Posterior vena cava (tissue), 2 donors: ENCODE measurements at regions not wholly inside any gene's neighbourhood (a gene's known extent, or its start where the extent isn't known, plus 50 kb on each side); places are given as distances from the start of the nearest gene placed in this dataset.

Experiments
- DNase-seq: peaks from one replicate; pipeline ENCODE4 v3.0.0-alpha.2; 2020; ENCODE audit warnings: low spot score
- intact Hi-C, 2 donors: fragments of 100-400 bp; cut with DNase I; formaldehyde crosslinking; loops; one replicate each; pipeline versions ENCODE4 v1.14.1 to v1.14.2; 2022 to 2023
- donor health status: DM: yes; HTN: yes; CAD: no.
- donor health status: DM: yes; HTN: yes; CAD: no.

DNA sequence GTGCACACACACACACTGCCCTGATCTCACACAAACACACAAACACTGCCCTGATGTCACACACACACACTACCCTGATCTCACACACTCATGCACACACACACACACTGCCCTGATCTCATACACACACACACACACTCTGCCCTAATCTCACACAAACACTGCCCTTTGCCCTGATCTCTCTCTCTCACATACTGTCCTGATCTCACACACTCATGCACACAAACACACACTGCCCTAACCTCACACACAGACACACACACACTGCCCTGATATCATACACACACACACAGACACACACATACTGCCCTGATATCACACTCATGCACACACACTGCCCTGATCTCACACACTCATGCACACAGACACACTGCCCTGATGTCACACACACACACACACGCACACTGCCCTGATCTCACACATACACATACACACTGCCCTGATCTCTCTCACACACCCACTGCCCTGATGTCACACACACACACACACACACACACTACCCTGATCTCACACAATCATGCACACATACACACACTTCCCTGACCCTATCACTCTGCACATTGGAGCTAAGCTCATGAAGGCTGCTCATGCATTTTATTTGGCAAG is 97.6 kb upstream of the DIO3 start:
- intact Hi-C loops: loop anchor here in 1 of 2 donors (5.0 kb wide), 1 partner anchor 391 kb away; no protein-coding TSS in a partner anchor
- DNase-seq: peak; percentile 4

DNA sequence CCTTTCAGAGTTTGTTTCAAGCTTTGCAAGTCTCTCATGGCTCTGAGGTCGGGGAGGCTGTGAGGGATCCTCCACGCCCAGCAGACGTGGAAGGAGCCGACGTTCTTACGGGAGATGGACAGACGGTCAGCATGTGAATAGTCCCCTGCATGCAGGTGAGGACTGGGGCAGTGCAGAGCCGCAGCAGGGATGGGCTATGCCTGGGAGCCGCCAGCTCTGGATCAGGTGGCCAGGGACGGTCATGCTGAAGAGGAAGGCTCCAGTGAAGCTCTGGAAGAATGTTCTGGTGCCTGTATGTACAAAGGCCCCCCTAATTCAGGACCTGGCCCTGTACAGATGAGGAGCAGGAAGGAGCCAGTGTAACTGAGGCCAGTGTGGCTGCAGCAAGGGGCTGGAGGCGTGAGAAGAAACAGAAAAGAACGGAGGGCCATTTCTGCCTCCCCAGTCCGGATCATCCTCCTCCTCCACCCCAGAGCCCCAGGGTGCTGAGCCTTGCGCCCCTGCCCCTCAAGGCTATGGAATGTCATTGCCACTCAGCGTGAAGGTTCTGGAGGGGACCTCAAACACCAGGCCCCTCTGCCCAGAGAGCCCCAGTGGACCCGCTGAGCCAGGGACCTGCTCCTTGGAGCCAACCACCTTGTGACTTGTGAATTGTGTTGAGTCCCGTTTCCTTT is 96.8 kb upstream of the DIO3 start:
- peak; percentile 69 for DNase-seq
- intact Hi-C loops: loop anchor here in 1 of 2 donors (5.0 kb wide), 1 partner anchor 392 kb away; no protein-coding TSS in a partner anchor

DNA sequence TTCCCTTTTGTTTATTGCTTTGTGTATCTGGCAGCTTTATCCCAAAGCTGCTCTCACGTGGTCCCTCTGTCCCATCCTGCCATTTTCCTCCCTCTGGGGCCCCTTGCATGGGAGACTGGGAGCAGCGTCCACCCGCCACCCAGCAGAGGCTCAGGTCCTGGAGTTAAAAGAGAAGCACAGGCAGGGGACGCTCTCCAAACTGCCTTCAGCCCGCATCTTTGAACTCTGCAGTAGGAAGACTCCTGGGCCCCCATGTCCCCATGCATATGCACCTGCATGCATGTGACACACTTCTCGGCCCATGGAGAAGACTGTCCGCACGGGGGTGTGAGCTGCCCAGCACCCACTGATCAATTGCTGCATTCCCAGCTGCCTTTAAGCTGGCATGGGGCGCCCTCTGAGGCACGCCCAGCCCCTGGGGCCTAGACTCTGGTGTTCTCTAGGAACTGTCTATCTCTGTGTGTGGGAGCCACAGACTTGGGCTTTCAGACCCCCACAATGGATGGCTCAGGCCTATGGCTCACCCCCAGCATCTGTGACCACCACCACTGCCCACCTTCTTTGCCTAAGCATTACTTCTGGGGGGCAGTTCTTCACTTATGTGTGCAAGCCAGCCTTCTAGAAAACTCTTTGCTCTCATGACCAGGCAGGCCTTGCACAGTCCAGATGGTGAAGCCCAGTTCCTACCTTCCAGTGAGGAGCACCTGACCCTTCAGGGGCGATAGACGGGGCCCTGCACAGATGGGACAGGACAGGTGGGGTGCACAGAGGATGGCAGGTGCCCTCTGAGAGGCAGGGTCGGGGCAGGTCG is 96.1 kb upstream of the DIO3 start:
- peak; percentile 51 for DNase-seq
- intact Hi-C loops: loop anchor here in 1 of 2 donors (5.0 kb wide), 1 partner anchor 393 kb away; no protein-coding TSS in a partner anchor

DNA sequence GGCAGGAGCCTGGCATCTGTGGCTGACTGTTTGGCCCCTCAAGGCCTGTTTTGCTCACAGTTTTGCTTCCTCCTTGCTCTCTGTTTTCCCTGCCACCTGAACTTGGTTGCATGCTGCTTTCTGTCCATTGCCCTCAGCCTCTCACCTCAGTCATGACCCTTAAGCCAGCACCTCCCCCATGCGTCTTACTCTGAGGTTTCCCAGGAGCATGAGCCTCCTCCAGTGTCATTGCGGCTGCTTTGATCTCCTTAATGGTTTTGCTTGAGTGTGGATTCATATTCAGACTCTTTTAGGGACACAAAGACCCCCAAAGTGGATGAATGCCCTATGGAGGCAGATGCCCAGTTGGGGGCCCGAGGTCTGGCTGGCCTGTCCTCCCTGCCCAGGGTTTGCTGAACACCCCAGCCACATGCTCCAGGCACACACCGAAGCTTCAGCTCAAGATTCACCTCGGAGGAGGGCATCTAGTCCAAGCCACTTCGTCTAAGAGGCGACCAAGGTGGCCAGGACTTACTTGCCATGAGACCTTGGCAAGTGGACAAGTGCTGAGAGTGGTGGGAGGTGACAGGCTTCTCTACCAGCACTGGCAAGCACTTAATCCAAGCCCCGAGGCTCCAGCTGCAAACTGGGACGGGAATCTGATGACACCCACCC is 95.4 kb upstream of the DIO3 start:
- peak; percentile 63 for DNase-seq
- intact Hi-C loops: no loop called here

DNA sequence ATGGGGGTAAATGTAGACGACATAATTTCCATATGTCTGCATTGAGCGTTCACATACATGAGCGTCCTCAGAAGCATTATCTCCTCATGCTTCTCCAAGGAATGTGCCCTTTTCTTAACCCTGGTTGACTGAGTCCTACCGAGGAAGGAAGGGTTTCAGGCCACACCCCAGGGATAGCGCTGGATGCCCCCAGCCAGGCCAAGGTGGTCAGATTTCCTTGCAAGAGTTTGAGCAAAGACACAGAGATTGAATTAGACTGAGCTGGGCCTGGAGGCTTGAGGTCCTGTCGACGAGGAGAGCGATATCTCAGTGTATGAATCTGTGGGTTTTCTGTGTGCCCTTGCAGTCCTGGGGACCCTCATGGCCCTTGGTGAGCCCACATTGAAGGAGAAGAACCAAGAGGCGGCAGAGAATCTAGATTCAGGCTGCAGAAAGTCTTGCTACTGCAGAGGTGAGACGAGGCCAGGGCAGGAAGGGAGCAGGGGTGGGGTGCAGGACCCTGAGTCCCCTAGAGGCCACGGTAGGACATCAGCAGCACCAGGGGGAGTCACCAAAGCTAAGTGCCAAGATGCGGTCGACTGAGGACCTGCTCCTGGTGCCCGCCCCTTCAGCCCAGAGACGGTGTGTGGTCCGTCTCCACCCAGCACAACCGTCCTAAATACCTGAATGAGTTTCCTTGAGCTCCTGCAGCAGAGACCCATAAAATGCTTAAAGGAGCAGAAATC is 94.7 kb upstream of the DIO3 start:
- intact Hi-C loops: no loop called here
- peak; percentile 66 for DNase-seq

DNA sequence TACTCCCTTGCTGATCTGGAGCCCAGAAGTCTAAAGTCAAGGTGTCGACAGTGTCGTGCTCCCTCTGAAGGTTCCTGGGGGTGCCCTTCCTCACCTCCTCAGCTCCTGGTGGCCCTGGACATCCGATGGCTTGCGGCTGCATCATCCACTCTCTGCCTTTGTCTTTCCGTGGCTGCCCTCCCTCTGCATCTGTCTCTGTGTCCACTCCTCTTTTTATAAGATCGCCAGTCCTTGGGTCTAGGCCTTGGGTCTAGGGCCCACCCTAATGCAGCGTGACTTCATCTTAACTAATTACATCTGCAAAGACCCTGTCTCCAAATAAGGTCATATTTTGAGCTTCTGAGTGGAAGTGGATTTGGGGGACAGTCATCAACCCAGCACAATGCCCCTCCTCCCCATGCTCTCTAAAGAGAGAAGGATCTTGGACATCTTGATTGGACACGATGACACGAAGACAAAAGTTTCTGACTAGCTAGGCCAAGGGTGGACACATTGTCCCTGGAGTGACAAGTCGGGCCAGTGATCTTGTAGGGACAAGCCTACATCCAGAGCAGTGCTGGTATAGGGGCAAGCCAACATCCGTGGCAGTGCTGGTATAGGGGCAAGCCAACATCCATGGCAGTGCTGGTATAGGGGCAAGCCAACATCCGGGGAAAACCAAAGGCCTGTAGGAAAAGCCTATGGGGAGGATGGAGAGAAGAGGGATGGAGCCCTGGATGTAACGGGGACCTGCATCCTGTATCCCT is 93.9 kb upstream of the DIO3 start:
- peak; percentile 30 for DNase-seq
- intact Hi-C loops: no loop called here

DNA sequence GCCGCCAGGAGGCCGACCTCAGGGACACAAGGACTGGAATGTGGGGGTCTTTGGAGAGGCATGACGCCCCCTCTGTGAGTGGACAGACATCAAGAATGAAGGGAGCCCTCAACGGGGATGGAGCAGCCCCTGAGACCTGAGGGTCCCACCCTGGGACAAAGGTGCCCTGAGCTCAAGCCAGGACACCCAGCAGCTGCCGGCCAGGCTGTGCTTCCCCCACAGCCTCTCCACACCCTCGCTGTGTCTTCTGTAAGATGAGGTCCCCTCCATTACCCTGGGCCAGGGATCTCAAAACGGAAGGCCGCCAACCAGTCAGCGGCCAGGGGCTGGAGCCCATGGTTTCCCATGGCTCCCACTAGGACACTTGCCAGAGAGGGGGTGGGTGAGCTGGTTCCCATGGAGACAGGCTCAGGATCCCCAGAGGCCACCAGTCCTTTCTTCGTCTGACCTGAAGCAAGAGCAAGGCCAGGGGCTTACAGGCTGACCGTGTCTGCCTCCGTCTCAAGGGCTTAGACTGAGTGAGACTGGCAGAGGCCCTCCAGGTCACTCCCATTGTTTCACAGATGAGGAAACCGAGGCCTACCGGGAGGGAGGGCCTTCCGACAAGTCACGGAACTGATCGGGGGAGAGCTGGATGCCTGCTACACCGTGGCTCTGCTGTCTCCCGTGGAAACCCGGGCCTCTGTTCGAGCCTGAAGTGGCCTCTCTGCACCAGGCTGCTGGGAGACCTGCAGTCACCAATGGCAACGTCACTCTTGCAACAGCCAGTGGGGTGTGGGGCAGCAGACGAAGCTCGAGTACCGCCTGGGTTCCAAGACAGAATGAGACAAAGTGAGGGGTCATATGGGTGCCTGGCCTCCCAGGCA is 91.7 kb upstream of the DIO3 start:
- intact Hi-C loops: no loop called here
- peak; percentile 49 for DNase-seq

DNA sequence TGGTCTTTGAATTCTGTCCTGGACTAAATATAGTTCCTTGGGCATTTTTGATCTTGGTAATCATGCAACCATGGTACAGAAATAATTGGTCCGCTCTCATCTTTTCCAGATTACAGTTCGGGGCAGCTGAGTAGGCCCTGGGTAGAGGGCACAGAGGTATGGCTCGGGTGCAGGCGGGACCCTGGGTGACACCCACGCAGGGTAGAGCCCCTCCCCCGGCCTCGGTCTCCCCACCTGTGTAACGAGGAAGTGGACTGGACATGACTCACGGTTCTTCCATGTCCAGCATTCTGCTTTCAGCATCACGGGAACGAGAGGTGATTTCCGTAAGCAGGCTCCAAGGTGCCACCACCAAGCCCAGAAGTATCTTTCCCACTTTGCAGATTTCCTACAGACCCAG is 91.0 kb upstream of the DIO3 start:
- intact Hi-C loops: no loop called here

DNA sequence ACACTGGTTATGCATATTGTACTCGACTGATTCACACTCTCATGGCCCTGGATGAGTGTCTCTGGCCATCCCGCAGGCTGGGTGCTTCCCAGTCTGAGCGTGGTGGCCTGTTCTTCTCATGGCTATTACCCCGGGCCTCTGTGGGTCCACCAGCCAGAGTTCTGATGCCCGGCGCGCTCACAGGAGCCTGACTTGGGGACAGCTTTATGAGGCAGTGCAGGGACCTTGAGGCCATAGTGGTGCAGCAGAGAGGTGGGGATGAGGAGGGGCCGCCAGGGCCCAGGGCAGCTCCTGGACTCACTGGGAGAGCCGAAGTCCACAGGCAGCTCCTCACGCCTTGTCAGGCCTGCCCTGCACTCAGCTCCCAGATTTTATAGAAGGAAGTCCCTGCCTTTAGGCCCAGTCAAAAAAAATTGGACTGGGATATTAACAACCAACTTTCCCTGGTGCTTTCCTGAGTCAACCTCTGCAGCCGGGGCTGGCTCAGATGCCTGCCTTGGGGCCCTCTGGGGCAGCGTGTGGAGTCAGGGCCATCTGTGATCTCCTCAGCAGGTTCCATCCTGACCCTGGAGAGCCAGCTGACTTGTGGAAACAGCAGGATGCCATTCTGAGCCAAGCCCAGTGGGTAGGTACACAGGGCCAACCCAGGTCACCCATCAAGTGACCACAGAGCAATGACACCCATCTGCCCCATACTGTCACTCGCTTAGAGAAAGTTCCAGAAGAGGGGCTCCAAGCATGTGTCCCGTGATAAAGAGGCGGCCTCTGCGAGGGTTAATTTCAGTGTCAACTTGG is 89.4 kb upstream of the DIO3 start:
- DNase-seq: peak; percentile 65
- intact Hi-C loops: no loop called here

More for the DNA sequence above, 91.0 kb upstream of the DIO3 start:
- DNase-seq: peak; percentile 43

DNA sequence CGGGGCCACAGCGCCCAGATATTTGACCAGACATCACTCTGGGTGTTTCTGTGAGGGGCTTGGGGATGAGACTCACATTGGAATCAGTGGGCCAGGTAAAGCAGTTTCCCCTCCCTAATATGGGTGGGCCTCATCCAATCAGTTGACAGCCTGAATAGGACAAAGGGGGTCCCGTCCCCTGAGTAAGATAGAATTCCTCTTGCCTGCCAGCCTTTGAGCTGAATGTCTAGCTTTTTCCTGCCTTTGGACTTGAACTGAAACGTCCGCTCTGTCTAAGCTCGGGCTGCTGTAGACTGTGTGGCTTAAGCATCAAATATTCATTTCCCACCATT is 88.8 kb upstream of the DIO3 start:
- no peak for DNase-seq
- intact Hi-C loops: no loop called here

DNA sequence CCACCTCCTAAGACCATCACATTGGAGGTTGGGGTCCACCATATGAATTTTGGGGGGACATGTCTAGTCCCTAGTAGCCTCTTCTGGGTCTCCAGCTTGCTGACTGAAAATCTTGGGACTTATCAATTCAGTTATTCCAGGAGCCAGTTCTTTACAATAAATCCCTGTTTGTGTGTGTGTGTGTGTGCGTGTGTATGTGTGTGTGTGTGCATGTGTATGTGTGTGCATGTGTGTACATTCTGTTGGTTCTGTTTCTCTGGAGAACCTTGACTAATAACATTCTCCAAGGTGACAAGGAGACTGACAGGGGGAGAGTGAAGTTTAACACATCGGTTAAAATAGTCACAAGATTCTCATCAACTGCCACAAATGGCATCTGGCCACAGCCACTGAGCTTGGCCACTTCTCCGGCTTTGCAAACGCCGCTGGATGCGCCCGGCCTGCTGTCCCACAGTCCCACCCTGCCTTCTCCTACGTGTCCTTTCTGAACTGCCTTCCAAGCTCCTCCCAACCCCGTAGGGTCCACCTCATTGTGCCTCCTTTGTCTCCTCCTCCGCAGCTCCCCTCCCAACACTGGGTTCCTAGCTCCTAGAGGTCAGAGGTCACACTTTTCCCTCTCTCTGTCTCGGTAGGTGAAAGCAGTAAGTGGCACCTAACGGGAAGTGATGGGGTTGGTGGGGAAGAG is 88.1 kb upstream of the DIO3 start:
- peak; percentile 61 for DNase-seq

DNA sequence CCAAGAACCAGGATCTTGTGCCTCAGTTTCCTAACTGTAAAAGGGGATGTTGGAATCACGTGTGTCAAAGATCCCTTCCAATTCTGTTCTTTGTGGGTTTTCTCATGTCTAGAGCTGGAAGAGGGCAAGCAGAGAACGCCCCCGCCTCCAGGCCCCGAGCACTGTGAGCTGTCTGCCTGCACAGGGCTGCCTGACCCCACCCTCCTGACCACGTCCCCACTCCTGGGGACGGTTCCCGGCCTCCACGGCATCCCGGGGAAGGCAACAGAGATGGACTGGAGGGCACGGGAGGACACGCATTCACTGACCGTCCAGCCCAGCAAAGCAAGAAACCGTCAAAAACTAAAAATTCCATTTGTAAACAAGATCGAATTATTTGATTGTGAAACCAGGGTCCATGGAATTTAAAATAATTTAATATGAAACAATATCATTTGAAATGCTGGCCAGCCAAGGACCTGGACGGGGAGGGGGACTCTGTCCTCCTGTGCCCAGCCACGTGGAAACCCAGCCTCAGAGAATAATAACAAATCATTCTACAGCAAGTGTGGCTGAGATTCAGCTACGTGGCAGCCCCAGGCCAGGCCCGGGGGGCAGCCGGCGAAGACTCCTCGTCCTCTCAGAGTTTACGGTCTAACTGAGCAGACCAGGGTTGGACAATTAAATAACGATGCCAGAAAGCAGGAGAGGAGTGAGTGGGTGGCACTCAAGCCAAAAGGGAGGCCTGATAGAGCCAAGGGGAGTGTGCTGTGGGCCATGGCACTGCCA is 87.3 kb upstream of the DIO3 start:
- intact Hi-C loops: no loop called here
- peak; percentile 59 for DNase-seq

More for the DNA sequence above, 88.1 kb upstream of the DIO3 start:
- intact Hi-C loops: no loop called here

DNA sequence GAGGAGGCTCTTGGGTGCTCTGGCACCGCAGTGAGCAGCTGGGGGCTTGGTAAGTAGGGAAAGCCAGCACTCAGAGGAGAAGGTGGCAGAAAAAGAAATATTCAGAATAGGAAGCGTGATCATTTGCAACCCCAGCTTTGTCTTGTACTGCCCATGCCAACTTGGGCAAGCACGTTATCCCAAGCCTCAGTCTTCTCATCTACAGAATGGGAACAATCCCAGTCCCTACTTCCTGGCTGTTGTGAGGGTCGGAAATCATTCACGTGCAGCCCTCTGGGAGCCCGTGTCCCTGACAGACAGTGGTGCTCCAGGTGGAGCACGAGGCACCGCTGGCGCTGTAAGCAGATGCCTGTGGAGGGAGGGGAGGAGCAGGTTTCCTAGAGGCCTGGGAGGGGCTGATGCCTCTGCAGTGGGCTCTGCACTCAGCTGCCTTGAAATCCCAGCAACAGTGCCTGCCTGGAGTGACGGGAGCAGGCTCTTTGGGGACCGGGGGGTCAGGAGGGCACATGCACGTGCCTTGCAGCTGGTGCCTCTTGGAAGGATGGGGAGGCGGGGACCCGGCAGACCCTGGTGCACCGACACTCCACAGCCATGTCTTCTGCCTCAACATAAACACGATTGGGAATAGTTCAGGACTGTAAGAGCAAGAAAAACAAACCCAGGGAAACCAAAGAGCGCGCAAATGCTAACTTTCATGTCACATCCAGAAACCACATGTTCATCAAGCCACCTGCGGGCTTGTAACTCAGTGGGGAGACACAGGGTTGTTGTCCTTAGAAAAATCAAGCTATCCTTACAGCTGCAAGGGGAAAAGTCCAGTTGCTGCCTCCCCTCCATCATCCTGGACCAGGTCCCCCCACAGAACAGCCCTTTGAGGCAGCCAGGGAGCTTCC is 86.5 kb upstream of the DIO3 start:
- intact Hi-C loops: no loop called here
- DNase-seq: peak; percentile 43

DNA sequence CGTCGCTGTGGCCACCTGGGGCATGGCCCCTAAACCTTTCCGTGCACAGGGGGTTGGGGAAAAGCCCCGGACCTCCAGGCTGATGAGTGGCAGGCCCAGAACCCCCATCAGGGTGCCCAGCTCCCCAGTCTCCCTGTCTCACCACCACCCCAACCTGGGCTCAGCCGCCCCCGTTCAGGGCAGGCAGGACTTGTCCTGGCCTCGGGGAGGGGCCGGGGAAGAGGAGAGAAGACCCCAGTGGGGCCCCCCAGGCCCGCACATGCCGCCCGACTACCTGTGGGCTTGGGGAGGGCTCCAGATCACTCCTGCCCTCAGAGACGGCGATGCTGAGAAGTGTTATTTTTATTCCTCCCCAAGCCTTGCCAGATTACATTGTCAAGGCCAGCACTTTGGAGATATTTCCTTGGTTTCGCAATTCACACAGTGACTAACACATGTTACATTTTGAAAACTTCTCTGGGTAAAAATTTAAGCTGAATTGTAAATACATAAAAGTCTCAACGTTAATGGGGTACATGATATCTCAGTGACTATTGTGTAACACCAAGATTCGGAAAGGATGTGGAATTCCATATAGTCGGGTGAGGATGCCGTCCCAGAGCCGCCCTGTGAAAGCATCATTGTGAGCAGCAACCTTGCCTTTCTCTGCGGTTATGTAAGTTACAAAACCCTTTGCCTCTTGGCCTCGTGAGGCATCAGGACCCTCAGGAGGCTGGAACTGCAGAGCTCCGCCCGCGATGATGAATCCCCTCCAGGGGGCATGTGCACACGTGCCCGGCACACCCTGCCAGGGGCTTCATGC is 85.6 kb upstream of the DIO3 start:
- peak; percentile 82 for DNase-seq
- intact Hi-C loops: no loop called here
